K562 (cell line): ENCODE measurements at regions not wholly inside any gene's neighbourhood (a gene's known extent, or its start where the extent isn't known, plus 50 kb on each side); places are given as distances from the start of the nearest gene placed in this dataset.
"Not testable (repeated sequence)": the region's sequence is repeated elsewhere in the genome, so short reads cannot be mapped to it uniquely, and the experiment has no call there.

Source experiments
- FOXJ3 ChIP-seq: sonication (generic); formaldehyde crosslinking; IDR thresholded peaks from 2 replicates; pipeline ENCODE4 v1.4.0; 2020; ENCODE audit warnings: mild to moderate bottlenecking, missing genetic modification reagents
- MEF2D ChIP-seq: conservative IDR thresholded peaks from 2 replicates; pipeline ENCODE4 v1.6.1; 2016; ENCODE audit warnings: low read depth, missing genetic modification characterization, missing compliant biosample characterization
- MYC ChIP-seq, 2 experiments: fragments of 250-450 bp in 1 of 2; sonication (Bioruptor Pico) in 1 of 2; IDR thresholded peaks; 2 replicates each; pipeline versions ENCODE4 v1.5.1 to v1.6.1; 2012 to 2021; ENCODE audit warnings: low read depth in 2 of 2, borderline replicate concordance in 1 of 2, improper control_type of control experiment in 1 of 2, low read length in 1 of 2, mild to moderate bottlenecking in 1 of 2, moderate library complexity in 1 of 2
- TF ChIP-seq, protein P1 (sequence below): sonication (generic); formaldehyde crosslinking; IDR thresholded peaks from 2 replicates; pipeline ENCODE4 v1.8.0; 2023; ENCODE audit warnings: missing genetic modification reagents, mild to moderate bottlenecking, borderline replicate concordance
- TF ChIP-seq, protein P2 (sequence below): fragments of 450-650 bp; IDR thresholded peaks from 2 replicates; pipeline ENCODE4 v1.6.1; 2016; ENCODE audit warnings: borderline replicate concordance
- TF ChIP-seq, protein P3 (sequence below), 3 experiments: IDR thresholded peaks in 2 of 3; conservative IDR thresholded peaks in 1 of 3; 2 replicates each; pipeline ENCODE4 v1.5.1; 2011 to 2012; ENCODE audit warnings: low read length in 3 of 3, mild to moderate bottlenecking in 3 of 3, control low read depth in 2 of 3, improper control_type of control experiment in 1 of 3, inconsistent platforms in 1 of 3, low read depth in 1 of 3, mixed read lengths in 1 of 3, moderate library complexity in 1 of 3; ENCODE audit not compliant: insufficient read depth in 2 of 3

DNA sequence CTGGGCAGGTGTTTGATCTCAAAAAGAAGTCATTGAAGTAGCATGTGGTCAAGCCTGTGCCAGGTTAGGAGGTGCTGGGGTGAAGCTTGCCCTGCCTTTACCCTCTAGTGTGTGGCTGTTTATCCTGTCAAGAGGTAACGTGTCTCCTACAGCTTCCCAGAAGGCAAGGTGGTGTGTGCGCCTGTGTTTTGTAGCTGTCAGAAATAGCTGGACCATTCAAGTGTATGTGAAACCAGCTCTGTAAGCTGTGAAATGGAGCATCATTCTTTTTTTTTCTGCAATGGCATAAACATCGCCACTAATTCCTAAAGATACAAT, 155.1 kb downstream of the BCL2L11 start:
- TF ChIP-seq, protein P1, sequence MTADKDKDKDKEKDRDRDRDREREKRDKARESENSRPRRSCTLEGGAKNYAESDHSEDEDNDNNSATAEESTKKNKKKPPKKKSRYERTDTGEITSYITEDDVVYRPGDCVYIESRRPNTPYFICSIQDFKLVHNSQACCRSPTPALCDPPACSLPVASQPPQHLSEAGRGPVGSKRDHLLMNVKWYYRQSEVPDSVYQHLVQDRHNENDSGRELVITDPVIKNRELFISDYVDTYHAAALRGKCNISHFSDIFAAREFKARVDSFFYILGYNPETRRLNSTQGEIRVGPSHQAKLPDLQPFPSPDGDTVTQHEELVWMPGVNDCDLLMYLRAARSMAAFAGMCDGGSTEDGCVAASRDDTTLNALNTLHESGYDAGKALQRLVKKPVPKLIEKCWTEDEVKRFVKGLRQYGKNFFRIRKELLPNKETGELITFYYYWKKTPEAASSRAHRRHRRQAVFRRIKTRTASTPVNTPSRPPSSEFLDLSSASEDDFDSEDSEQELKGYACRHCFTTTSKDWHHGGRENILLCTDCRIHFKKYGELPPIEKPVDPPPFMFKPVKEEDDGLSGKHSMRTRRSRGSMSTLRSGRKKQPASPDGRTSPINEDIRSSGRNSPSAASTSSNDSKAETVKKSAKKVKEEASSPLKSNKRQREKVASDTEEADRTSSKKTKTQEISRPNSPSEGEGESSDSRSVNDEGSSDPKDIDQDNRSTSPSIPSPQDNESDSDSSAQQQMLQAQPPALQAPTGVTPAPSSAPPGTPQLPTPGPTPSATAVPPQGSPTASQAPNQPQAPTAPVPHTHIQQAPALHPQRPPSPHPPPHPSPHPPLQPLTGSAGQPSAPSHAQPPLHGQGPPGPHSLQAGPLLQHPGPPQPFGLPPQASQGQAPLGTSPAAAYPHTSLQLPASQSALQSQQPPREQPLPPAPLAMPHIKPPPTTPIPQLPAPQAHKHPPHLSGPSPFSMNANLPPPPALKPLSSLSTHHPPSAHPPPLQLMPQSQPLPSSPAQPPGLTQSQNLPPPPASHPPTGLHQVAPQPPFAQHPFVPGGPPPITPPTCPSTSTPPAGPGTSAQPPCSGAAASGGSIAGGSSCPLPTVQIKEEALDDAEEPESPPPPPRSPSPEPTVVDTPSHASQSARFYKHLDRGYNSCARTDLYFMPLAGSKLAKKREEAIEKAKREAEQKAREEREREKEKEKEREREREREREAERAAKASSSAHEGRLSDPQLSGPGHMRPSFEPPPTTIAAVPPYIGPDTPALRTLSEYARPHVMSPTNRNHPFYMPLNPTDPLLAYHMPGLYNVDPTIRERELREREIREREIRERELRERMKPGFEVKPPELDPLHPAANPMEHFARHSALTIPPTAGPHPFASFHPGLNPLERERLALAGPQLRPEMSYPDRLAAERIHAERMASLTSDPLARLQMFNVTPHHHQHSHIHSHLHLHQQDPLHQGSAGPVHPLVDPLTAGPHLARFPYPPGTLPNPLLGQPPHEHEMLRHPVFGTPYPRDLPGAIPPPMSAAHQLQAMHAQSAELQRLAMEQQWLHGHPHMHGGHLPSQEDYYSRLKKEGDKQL, result not testable (repeated sequence)
- TF ChIP-seq FOXJ3 (CRISPR knock-in tag); MEF2D (tag); MYC (IDR thresholded peaks at IDR 0.05; ENCODE audit: low read depth, low read length); MYC (CRISPR knock-in tag; IDR thresholded peaks at IDR 0.05; ENCODE audit: borderline replicate concordance, low read depth): not testable (repeated sequence)
- TF ChIP-seq, protein P2, sequence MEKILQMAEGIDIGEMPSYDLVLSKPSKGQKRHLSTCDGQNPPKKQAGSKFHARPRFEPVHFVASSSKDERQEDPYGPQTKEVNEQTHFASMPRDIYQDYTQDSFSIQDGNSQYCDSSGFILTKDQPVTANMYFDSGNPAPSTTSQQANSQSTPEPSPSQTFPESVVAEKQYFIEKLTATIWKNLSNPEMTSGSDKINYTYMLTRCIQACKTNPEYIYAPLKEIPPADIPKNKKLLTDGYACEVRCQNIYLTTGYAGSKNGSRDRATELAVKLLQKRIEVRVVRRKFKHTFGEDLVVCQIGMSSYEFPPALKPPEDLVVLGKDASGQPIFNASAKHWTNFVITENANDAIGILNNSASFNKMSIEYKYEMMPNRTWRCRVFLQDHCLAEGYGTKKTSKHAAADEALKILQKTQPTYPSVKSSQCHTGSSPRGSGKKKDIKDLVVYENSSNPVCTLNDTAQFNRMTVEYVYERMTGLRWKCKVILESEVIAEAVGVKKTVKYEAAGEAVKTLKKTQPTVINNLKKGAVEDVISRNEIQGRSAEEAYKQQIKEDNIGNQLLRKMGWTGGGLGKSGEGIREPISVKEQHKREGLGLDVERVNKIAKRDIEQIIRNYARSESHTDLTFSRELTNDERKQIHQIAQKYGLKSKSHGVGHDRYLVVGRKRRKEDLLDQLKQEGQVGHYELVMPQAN, result not testable (repeated sequence)
- TF ChIP-seq, protein P3, sequence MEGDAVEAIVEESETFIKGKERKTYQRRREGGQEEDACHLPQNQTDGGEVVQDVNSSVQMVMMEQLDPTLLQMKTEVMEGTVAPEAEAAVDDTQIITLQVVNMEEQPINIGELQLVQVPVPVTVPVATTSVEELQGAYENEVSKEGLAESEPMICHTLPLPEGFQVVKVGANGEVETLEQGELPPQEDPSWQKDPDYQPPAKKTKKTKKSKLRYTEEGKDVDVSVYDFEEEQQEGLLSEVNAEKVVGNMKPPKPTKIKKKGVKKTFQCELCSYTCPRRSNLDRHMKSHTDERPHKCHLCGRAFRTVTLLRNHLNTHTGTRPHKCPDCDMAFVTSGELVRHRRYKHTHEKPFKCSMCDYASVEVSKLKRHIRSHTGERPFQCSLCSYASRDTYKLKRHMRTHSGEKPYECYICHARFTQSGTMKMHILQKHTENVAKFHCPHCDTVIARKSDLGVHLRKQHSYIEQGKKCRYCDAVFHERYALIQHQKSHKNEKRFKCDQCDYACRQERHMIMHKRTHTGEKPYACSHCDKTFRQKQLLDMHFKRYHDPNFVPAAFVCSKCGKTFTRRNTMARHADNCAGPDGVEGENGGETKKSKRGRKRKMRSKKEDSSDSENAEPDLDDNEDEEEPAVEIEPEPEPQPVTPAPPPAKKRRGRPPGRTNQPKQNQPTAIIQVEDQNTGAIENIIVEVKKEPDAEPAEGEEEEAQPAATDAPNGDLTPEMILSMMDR (IDR thresholded peaks at IDR 0.05 in 2 of 3, conservative IDR thresholded peaks at IDR 0.05 in 1 of 3; ENCODE audit: insufficient read depth in 2 of 3, low read depth in 1 of 3, low read length in 3 of 3), result not testable (repeated sequence)
